ENCODE measurements at regions not wholly inside any gene's neighbourhood (a gene's known extent, or its start where the extent isn't known, plus 50 kb on each side); places are given as distances from the start of the nearest gene placed in this dataset.

GRCh38 chr11:112398798-112399478 lies 138.3 kb upstream of the PLET1 start:
- TF ChIP-seq TAF1 (conservative IDR thresholded peaks at IDR 0.05) (no peak), YY1 (IDR thresholded peaks at IDR 0.05) (no peak), CTCF (IDR thresholded peaks at IDR 0.05; ENCODE audit: low read depth, low read length, missing input control) (no peak), FOXA1 (IDR thresholded peaks at IDR 0.05) (no peak), REST (IDR thresholded peaks at IDR 0.05) (no peak), GABPA (IDR thresholded peaks at IDR 0.05 in 1 of 2, conservative IDR thresholded peaks at IDR 0.05 in 1 of 2) (no peak), NR2F2 (IDR thresholded peaks at IDR 0.05) (no peak), RAD21 (IDR thresholded peaks at IDR 0.05) (no peak), MAX (IDR thresholded peaks at IDR 0.05) (no peak), JUND (IDR thresholded peaks at IDR 0.05) (no peak), ATF3 (IDR thresholded peaks at IDR 0.05) (no peak), EGR1 (IDR thresholded peaks at IDR 0.05; ENCODE audit: low read depth in 2 of 2) (no peak)

Measured in liver (tissue), 3 donors.